Activated naive CD8-positive, alpha-beta T cell treated with anti-CD3 and anti-CD28 coated beads, Interleukin-2, amount 50 U/mL, for 24 hours (primary cell): ENCODE measurements at regions not wholly inside any gene's neighbourhood (a gene's known extent, or its start where the extent isn't known, plus 50 kb on each side); places are given as distances from the start of the nearest gene placed in this dataset.

Source experiments
- ATAC-seq: fragments of 150-1000 bp; cut with Tn5 transposase; one replicate; pipeline ENCODE4 v1.10.0; 2021
- DNase-seq: peaks from one replicate; pipeline ENCODE4 v3.0.0; 2021
- H3K27ac Mint-ChIP-seq: one replicate; pipeline ENCODE4 v1.8.0; 2021; ENCODE audit warnings: mild to moderate bottlenecking, mixed read lengths
- H3K27me3 Mint-ChIP-seq: one replicate; pipeline ENCODE4 v1.8.0; 2021; ENCODE audit warnings: mixed read lengths
- H3K36me3 Mint-ChIP-seq: one replicate; pipeline ENCODE4 v1.8.0; 2021; ENCODE audit warnings: low read depth, mixed read lengths
- H3K4me1 Mint-ChIP-seq: one replicate; pipeline ENCODE4 v1.8.0; 2021; ENCODE audit warnings: mixed read lengths
- H3K4me3 Mint-ChIP-seq: one replicate; pipeline ENCODE4 v1.8.0; 2021; ENCODE audit warnings: mild to moderate bottlenecking, moderate library complexity, mixed read lengths
- H3K9me3 Mint-ChIP-seq: one replicate; pipeline ENCODE4 v1.8.0; 2021; ENCODE audit warnings: mixed read lengths

- no peaks in the 10 kb centered on the region for H3K27me3 Mint-ChIP-seq
- ATAC-seq (no peak), DNase-seq (no peak)
- H3K4me3 Mint-ChIP-seq = no peak overlapping the region
- no peak overlapping the region for H3K27ac Mint-ChIP-seq
- H3K4me1 Mint-ChIP-seq = peaks cover 14% of the 10 kb centered on the region
- H3K9me3 Mint-ChIP-seq = peaks cover 19% of the 10 kb centered on the region
- H3K36me3 Mint-ChIP-seq = peaks cover 7% of the 10 kb centered on the region
These were observed 142.3 kb upstream of the STT3B start for GRCh38 chr3:31390466-31390865.

GRCh38 chr3:31391150-31391549 is 141.6 kb upstream of the STT3B start:
- H3K36me3 Mint-ChIP-seq = peaks cover 4% of the 10 kb centered on the region
- DNase-seq = no peak
- no peak overlapping the region for H3K27ac Mint-ChIP-seq
- H3K4me1 Mint-ChIP-seq = peaks cover 14% of the 10 kb centered on the region
- no peak for ATAC-seq
- H3K9me3 Mint-ChIP-seq = peaks cover 16% of the 10 kb centered on the region
- H3K27me3 Mint-ChIP-seq = no peaks in the 10 kb centered on the region
- H3K4me3 Mint-ChIP-seq = no peak overlapping the region

GRCh38 chr3:31392568-31392967 is 140.2 kb upstream of the STT3B start:
- no peak overlapping the region for H3K4me3 Mint-ChIP-seq
- peaks cover 1% of the 10 kb centered on the region for H3K36me3 Mint-ChIP-seq
- DNase-seq (no peak), ATAC-seq (no peak)
- peak overlapping the region; percentile 40 for H3K27ac Mint-ChIP-seq
- H3K4me1 Mint-ChIP-seq = peaks cover 14% of the 10 kb centered on the region
- peaks cover 3% of the 10 kb centered on the region for H3K9me3 Mint-ChIP-seq
- H3K27me3 Mint-ChIP-seq = no peaks in the 10 kb centered on the region

GRCh38 chr3:31399271-31399670 is 133.5 kb upstream of the STT3B start:
- Mint-ChIP-seq H3K4me3 (no peak overlapping the region), H3K9me3 (peaks cover 12% of the 10 kb centered on the region), H3K27ac (no peak overlapping the region), H3K4me1 (peaks cover 19% of the 10 kb centered on the region), H3K27me3 (no peaks in the 10 kb centered on the region), H3K36me3 (no peaks in the 10 kb centered on the region)
- DNase-seq (no peak), ATAC-seq (no peak)

GRCh38 chr3:31402117-31402516 is 130.6 kb upstream of the STT3B start:
- Mint-ChIP-seq H3K36me3 (no peaks in the 10 kb centered on the region), H3K4me3 (no peak overlapping the region), H3K9me3 (peaks cover 12% of the 10 kb centered on the region), H3K27me3 (no peaks in the 10 kb centered on the region), H3K4me1 (peaks cover 21% of the 10 kb centered on the region), H3K27ac (no peak overlapping the region)
- ATAC-seq (no peak), DNase-seq (no peak)

- H3K27me3 Mint-ChIP-seq = no peaks in the 10 kb centered on the region
These were observed 129.5 kb upstream of the STT3B start for GRCh38 chr3:31403197-31403596.

GRCh38 chr3:31404871-31405270 is 127.9 kb upstream of the STT3B start:
- Mint-ChIP-seq H3K27me3 (no peaks in the 10 kb centered on the region), H3K4me1 (peaks cover 20% of the 10 kb centered on the region), H3K36me3 (peaks cover 1% of the 10 kb centered on the region), H3K9me3 (peaks cover 5% of the 10 kb centered on the region), H3K27ac (no peak overlapping the region), H3K4me3 (no peak overlapping the region)
- no peak for ATAC-seq
- no peak for DNase-seq

More at GRCh38 chr3:31403197-31403596, 129.5 kb upstream of the STT3B start:
- Mint-ChIP-seq H3K4me1 (peaks cover 21% of the 10 kb centered on the region), H3K36me3 (no peaks in the 10 kb centered on the region), H3K9me3 (peaks cover 12% of the 10 kb centered on the region), H3K27ac (no peak overlapping the region), H3K4me3 (no peak overlapping the region)
- ATAC-seq (no peak), DNase-seq (no peak)

- no peak for DNase-seq
- H3K27me3 Mint-ChIP-seq = no peaks in the 10 kb centered on the region
- H3K4me3 Mint-ChIP-seq = no peak overlapping the region
These were observed 127.2 kb upstream of the STT3B start for GRCh38 chr3:31405515-31405914.

GRCh38 chr3:31406896-31407295 is 125.8 kb upstream of the STT3B start:
- no peaks in the 10 kb centered on the region for H3K9me3 Mint-ChIP-seq

More at GRCh38 chr3:31405515-31405914, 127.2 kb upstream of the STT3B start:
- no peak overlapping the region for H3K27ac Mint-ChIP-seq
- ATAC-seq = no peak
- H3K4me1 Mint-ChIP-seq = peaks cover 16% of the 10 kb centered on the region
- H3K36me3 Mint-ChIP-seq = peaks cover 1% of the 10 kb centered on the region
- H3K9me3 Mint-ChIP-seq = no peaks in the 10 kb centered on the region

GRCh38 chr3:31407665-31408064 is 125.1 kb upstream of the STT3B start:
- Mint-ChIP-seq H3K27ac (no peak overlapping the region), H3K9me3 (no peaks in the 10 kb centered on the region), H3K36me3 (peaks cover 1% of the 10 kb centered on the region), H3K4me3 (no peak overlapping the region), H3K27me3 (no peaks in the 10 kb centered on the region), H3K4me1 (peaks cover 11% of the 10 kb centered on the region)
- DNase-seq = no peak
- ATAC-seq = no peak

More at GRCh38 chr3:31406896-31407295, 125.8 kb upstream of the STT3B start:
- Mint-ChIP-seq H3K27me3 (no peaks in the 10 kb centered on the region), H3K36me3 (peaks cover 1% of the 10 kb centered on the region), H3K4me1 (peaks cover 16% of the 10 kb centered on the region), H3K27ac (no peak overlapping the region), H3K4me3 (no peak overlapping the region)
- ATAC-seq (no peak), DNase-seq (no peak)

- H3K4me3 Mint-ChIP-seq = no peak overlapping the region
- H3K27ac Mint-ChIP-seq = no peak overlapping the region
- DNase-seq = no peak
- H3K9me3 Mint-ChIP-seq = no peaks in the 10 kb centered on the region
- no peak for ATAC-seq
- peaks cover 1% of the 10 kb centered on the region for H3K36me3 Mint-ChIP-seq
- H3K4me1 Mint-ChIP-seq = peaks cover 11% of the 10 kb centered on the region
- H3K27me3 Mint-ChIP-seq = no peaks in the 10 kb centered on the region
These were observed 124.0 kb upstream of the STT3B start for GRCh38 chr3:31408720-31409119.

GRCh38 chr3:31409389-31409788 is 123.3 kb upstream of the STT3B start:
- DNase-seq = no peak
- no peaks in the 10 kb centered on the region for H3K9me3 Mint-ChIP-seq
- no peak overlapping the region for H3K27ac Mint-ChIP-seq
- H3K4me1 Mint-ChIP-seq = peaks cover 11% of the 10 kb centered on the region
- no peaks in the 10 kb centered on the region for H3K27me3 Mint-ChIP-seq
- peaks cover 1% of the 10 kb centered on the region for H3K36me3 Mint-ChIP-seq
- no peak for ATAC-seq
- no peak overlapping the region for H3K4me3 Mint-ChIP-seq

GRCh38 chr3:31409866-31410265 is 122.9 kb upstream of the STT3B start:
- H3K9me3 Mint-ChIP-seq = no peaks in the 10 kb centered on the region

GRCh38 chr3:31410411-31410810 is 122.3 kb upstream of the STT3B start:
- Mint-ChIP-seq H3K9me3 (no peaks in the 10 kb centered on the region), H3K27me3 (no peaks in the 10 kb centered on the region), H3K27ac (no peak overlapping the region), H3K4me1 (peaks cover 11% of the 10 kb centered on the region), H3K36me3 (peaks cover 1% of the 10 kb centered on the region), H3K4me3 (no peak overlapping the region)
- no peak for DNase-seq
- ATAC-seq = no peak

More at GRCh38 chr3:31409866-31410265, 122.9 kb upstream of the STT3B start:
- H3K36me3 Mint-ChIP-seq = peaks cover 1% of the 10 kb centered on the region
- DNase-seq = no peak
- H3K27me3 Mint-ChIP-seq = no peaks in the 10 kb centered on the region
- ATAC-seq = no peak
- H3K27ac Mint-ChIP-seq = no peak overlapping the region
- peaks cover 11% of the 10 kb centered on the region for H3K4me1 Mint-ChIP-seq
- no peak overlapping the region for H3K4me3 Mint-ChIP-seq

- H3K4me3 Mint-ChIP-seq = no peak overlapping the region
- H3K4me1 Mint-ChIP-seq = peaks cover 9% of the 10 kb centered on the region
- no peak for ATAC-seq
- H3K27ac Mint-ChIP-seq = no peak overlapping the region
- no peak for DNase-seq
- no peaks in the 10 kb centered on the region for H3K27me3 Mint-ChIP-seq
- no peaks in the 10 kb centered on the region for H3K9me3 Mint-ChIP-seq
- peaks cover 1% of the 10 kb centered on the region for H3K36me3 Mint-ChIP-seq
These were observed 119.9 kb upstream of the STT3B start for GRCh38 chr3:31412832-31413231.

GRCh38 chr3:31413515-31413914 is 119.2 kb upstream of the STT3B start:
- Mint-ChIP-seq H3K36me3 (no peaks in the 10 kb centered on the region), H3K9me3 (no peaks in the 10 kb centered on the region), H3K27ac (no peak overlapping the region), H3K4me1 (peaks cover 7% of the 10 kb centered on the region), H3K27me3 (no peaks in the 10 kb centered on the region), H3K4me3 (no peak overlapping the region)
- no peak for ATAC-seq
- no peak for DNase-seq
